Endothelial cell of umbilical vein (primary cell): ENCODE measurements at regions not wholly inside any gene's neighbourhood (a gene's known extent, or its start where the extent isn't known, plus 50 kb on each side); places are given as distances from the start of the nearest gene placed in this dataset.

Experiments used
- CTCF ChIP-seq, 2 donors: IDR thresholded peaks; 1 replicate in 1 of 2; 2 replicates in 1 of 2; pipeline ENCODE4 v1.5.1; 2011; ENCODE audit warnings: low read length in 2 of 2, mild to moderate bottlenecking in 2 of 2, moderate library complexity in 2 of 2, control low read depth in 1 of 2, inconsistent platforms in 1 of 2, low read depth in 1 of 2; ENCODE audit not compliant: insufficient read depth in 1 of 2; ENCODE audit errors: extremely low read depth in 1 of 2
- EZH2 ChIP-seq: IDR thresholded peaks from 2 replicates; pipeline ENCODE4 v1.6.1; 2012; ENCODE audit warnings: borderline replicate concordance, low read depth, mild to moderate bottlenecking, moderate library complexity, low read length, inconsistent platforms; ENCODE audit not compliant: severe bottlenecking
- FOS ChIP-seq: IDR thresholded peaks from 2 replicates; pipeline ENCODE4 v1.6.1; 2011; ENCODE audit warnings: mild to moderate bottlenecking, low read length, moderate library complexity, borderline replicate concordance; ENCODE audit not compliant: insufficient read depth
- GATA2 ChIP-seq: IDR thresholded peaks from 2 replicates; pipeline ENCODE4 v1.7.0; 2011; ENCODE audit warnings: low read depth, mild to moderate bottlenecking, moderate library complexity, mixed read lengths, low read length; ENCODE audit not compliant: insufficient read length, insufficient read depth
- JUN ChIP-seq: IDR thresholded peaks from 2 replicates; pipeline ENCODE4 v1.6.1; 2011; ENCODE audit warnings: borderline replicate concordance, low read depth; ENCODE audit not compliant: insufficient read length, insufficient read depth
- MAX ChIP-seq: IDR thresholded peaks from 2 replicates; pipeline ENCODE4 v1.6.1; 2011; ENCODE audit not compliant: insufficient read depth, insufficient read length
- MYC ChIP-seq: IDR thresholded peaks from one replicate; pipeline ENCODE4 v1.6.1; 2011; ENCODE audit warnings: mild to moderate bottlenecking, low read depth, low read length
- POLR2A ChIP-seq: IDR thresholded peaks from 2 replicates; pipeline ENCODE4 v1.6.1; 2012; ENCODE audit warnings: low read depth, mild to moderate bottlenecking, control low read depth, low read length
- POLR2AphosphoS5 ChIP-seq: IDR thresholded peaks from 2 replicates; pipeline ENCODE4 v1.6.1; 2012; ENCODE audit warnings: low read depth, mild to moderate bottlenecking, control low read depth, low read length, moderate library complexity; ENCODE audit not compliant: insufficient read depth

- TF ChIP-seq CTCF (IDR thresholded peaks at IDR 0.05; ENCODE audit: extremely low read depth in 1 of 2, insufficient read depth in 1 of 2, low read depth in 1 of 2, low read length in 2 of 2) = no peak
- TF ChIP-seq POLR2A = no peak
- no peak for TF ChIP-seq EZH2
- no peak for TF ChIP-seq MAX
- TF ChIP-seq FOS = no peak
- TF ChIP-seq POLR2AphosphoS5 = no peak
- TF ChIP-seq GATA2 = no peak
- TF ChIP-seq JUN = no peak
- TF ChIP-seq MYC = no peak
Observed at GRCh38 chr3:86303935-86304334, 687.0 kb downstream of the VGLL3 start.
